ENCODE measurements at regions not wholly inside any gene's neighbourhood (a gene's known extent, or its start where the extent isn't known, plus 50 kb on each side); places are given as distances from the start of the nearest gene placed in this dataset.

- no peaks in the 10 kb centered on the region for H3K9me3 Mint-ChIP-seq
- TF ChIP-seq CTCF (IDR thresholded peaks at IDR 0.05; ENCODE audit: unreplicated experiment in 3 of 3) = no peak
- no peak overlapping the region for H3K27ac Mint-ChIP-seq
- no peaks in the 10 kb centered on the region for H3K27me3 Mint-ChIP-seq (ENCODE audit: low read depth)
- no peaks in the 10 kb centered on the region for H3K36me3 Mint-ChIP-seq (ENCODE audit: low read depth)
- H3K4me1 Mint-ChIP-seq = no peaks in the 10 kb centered on the region
- H3K4me3 Mint-ChIP-seq = no peak overlapping the region
These were observed 462.2 kb upstream of the SLC10A2 start for GRCh38 chr13:103528437-103528836.

- H3K4me1 Mint-ChIP-seq = no peaks in the 10 kb centered on the region
- H3K9me3 Mint-ChIP-seq = no peaks in the 10 kb centered on the region
- no peaks in the 10 kb centered on the region for H3K27me3 Mint-ChIP-seq (ENCODE audit: low read depth)
- no peak for TF ChIP-seq CTCF (IDR thresholded peaks at IDR 0.05; ENCODE audit: unreplicated experiment in 3 of 3)
- no peaks in the 10 kb centered on the region for H3K36me3 Mint-ChIP-seq (ENCODE audit: low read depth)
- no peak overlapping the region for H3K4me3 Mint-ChIP-seq
- H3K27ac Mint-ChIP-seq = no peak overlapping the region
These were observed 459.3 kb upstream of the SLC10A2 start for GRCh38 chr13:103525530-103525929.

- Mint-ChIP-seq H3K27me3 (ENCODE audit: low read depth) (no peaks in the 10 kb centered on the region), H3K36me3 (ENCODE audit: low read depth) (no peaks in the 10 kb centered on the region), H3K27ac (no peak overlapping the region), H3K4me3 (no peak overlapping the region), H3K4me1 (no peaks in the 10 kb centered on the region), H3K9me3 (no peaks in the 10 kb centered on the region)
- no peak for TF ChIP-seq CTCF (IDR thresholded peaks at IDR 0.05; ENCODE audit: unreplicated experiment in 3 of 3)
These were observed 457.6 kb upstream of the SLC10A2 start for GRCh38 chr13:103523858-103524257.

- no peak overlapping the region for H3K27ac Mint-ChIP-seq
- TF ChIP-seq CTCF (IDR thresholded peaks at IDR 0.05; ENCODE audit: unreplicated experiment in 3 of 3) = no peak
These were observed 455.3 kb upstream of the SLC10A2 start for GRCh38 chr13:103521532-103521931.

GRCh38 chr13:103517768-103518102, 451.5 kb upstream of the SLC10A2 start:
- Mint-ChIP-seq H3K27ac (peak overlapping the region; percentile 74 to 93 (median 87)), H3K27me3 (ENCODE audit: low read depth) (no peaks in the 10 kb centered on the region), H3K9me3 (no peaks in the 10 kb centered on the region), H3K4me3 (no peak overlapping the region), H3K36me3 (ENCODE audit: low read depth) (no peaks in the 10 kb centered on the region), H3K4me1 (peaks cover 5% of the 10 kb centered on the region)
- no peak for TF ChIP-seq CTCF (IDR thresholded peaks at IDR 0.05; ENCODE audit: unreplicated experiment in 3 of 3)

More at GRCh38 chr13:103521532-103521931, 455.3 kb upstream of the SLC10A2 start:
- H3K27me3 Mint-ChIP-seq (ENCODE audit: low read depth) = no peaks in the 10 kb centered on the region
- no peak overlapping the region for H3K4me3 Mint-ChIP-seq
- H3K36me3 Mint-ChIP-seq (ENCODE audit: low read depth) = no peaks in the 10 kb centered on the region
- H3K4me1 Mint-ChIP-seq = peaks cover 5% of the 10 kb centered on the region
- no peaks in the 10 kb centered on the region for H3K9me3 Mint-ChIP-seq

GRCh38 chr13:103517066-103517767, 451.0 kb upstream of the SLC10A2 start:
- Mint-ChIP-seq H3K36me3 (ENCODE audit: low read depth) (no peaks in the 10 kb centered on the region), H3K27ac (peak overlapping the region; percentile 74 to 93 (median 87)), H3K9me3 (no peaks in the 10 kb centered on the region), H3K4me3 (no peak overlapping the region), H3K27me3 (ENCODE audit: low read depth) (no peaks in the 10 kb centered on the region), H3K4me1 (peaks cover 5% of the 10 kb centered on the region)
- no peak for TF ChIP-seq CTCF (IDR thresholded peaks at IDR 0.05; ENCODE audit: unreplicated experiment in 3 of 3)
